ENCODE measurements at regions not wholly inside any gene's neighbourhood (a gene's known extent, or its start where the extent isn't known, plus 50 kb on each side); places are given as distances from the start of the nearest gene placed in this dataset.
"Not testable (repeated sequence)": the region's sequence is repeated elsewhere in the genome, so short reads cannot be mapped to it uniquely, and the experiment has no call there.

- DNase-seq (ENCODE audit: low read depth in 2 of 2), result no peak
Observed at GRCh38 chr9:38128752-38129270, 59.8 kb upstream of the SHB start.

GRCh38 chr9:38127271-38127839 is 58.3 kb upstream of the SHB start:
- DNase-seq (ENCODE audit: low read depth in 2 of 2), result no peak

- DNase-seq (ENCODE audit: low read depth in 2 of 2), result no peak
Observed at GRCh38 chr9:38126730-38127129, 57.7 kb upstream of the SHB start.

- no peak for DNase-seq (ENCODE audit: low read depth in 2 of 2)
Observed at GRCh38 chr9:38125889-38126288, 56.9 kb upstream of the SHB start.

GRCh38 chr9:38123359-38123758 is 54.3 kb upstream of the SHB start:
- DNase-seq (ENCODE audit: low read depth in 2 of 2), result not testable (repeated sequence)

GRCh38 chr9:38120961-38121360 is 51.9 kb upstream of the SHB start:
- DNase-seq (ENCODE audit: low read depth in 2 of 2), result no peak

- DNase-seq (ENCODE audit: low read depth in 2 of 2), result no peak
Observed at GRCh38 chr9:38119560-38120236, 50.7 kb upstream of the SHB start.

GRCh38 chr9:38118862-38119438 is 49.9 kb upstream of the SHB start:
- no peak for DNase-seq (ENCODE audit: low read depth in 2 of 2)

Data from activated CD4-positive, alpha-beta T cell treated with anti-CD3 and anti-CD28 coated beads for 24 hours (primary cell).